BJ (cell line): ENCODE measurements at regions not wholly inside any gene's neighbourhood (a gene's known extent, or its start where the extent isn't known, plus 50 kb on each side); places are given as distances from the start of the nearest gene placed in this dataset.

Experiments
- CTCF ChIA-PET: fragments of 350-600 bp; formaldehyde crosslinking; extraction: SDS; loops from one replicate; lab custom pipeline; 2021; ENCODE audit warnings: antibody characterized with exemption, inconsistent platforms; lab: Yijun Ruan, JAX
- POLR2A ChIA-PET: fragments of 300-600 bp; sonication (Branson Sonifier 250); formaldehyde crosslinking; extraction: SDS; loops from one replicate; lab custom pipeline; 2021; ENCODE audit warnings: antibody characterized with exemption; lab: Charles Lee
- DNase-seq: peaks from one replicate; pipeline ENCODE4 v3.0.0-alpha.2; 2011; ENCODE audit warnings: low read depth
- H3K27me3 ChIP-seq: 2 replicates; pipeline ENCODE4 v1.6.0; 2011; ENCODE audit warnings: low read length; ENCODE audit not compliant: control insufficient read depth, insufficient read depth
- H3K36me3 ChIP-seq: 2 replicates; pipeline ENCODE4 v1.5.1; 2011; ENCODE audit warnings: low read length; ENCODE audit not compliant: control insufficient read depth, insufficient read depth
- H3K4me3 ChIP-seq: 2 replicates; pipeline ENCODE4 v1.5.1; 2011; ENCODE audit warnings: low read depth, mild to moderate bottlenecking, control low read depth, low read length
- CTCF ChIP-seq: IDR thresholded peaks from 2 replicates; pipeline ENCODE4 v1.5.1; 2011; ENCODE audit warnings: low read depth, mild to moderate bottlenecking, control low read depth, inconsistent platforms, low read length, moderate library complexity; ENCODE audit not compliant: insufficient read depth

DNA sequence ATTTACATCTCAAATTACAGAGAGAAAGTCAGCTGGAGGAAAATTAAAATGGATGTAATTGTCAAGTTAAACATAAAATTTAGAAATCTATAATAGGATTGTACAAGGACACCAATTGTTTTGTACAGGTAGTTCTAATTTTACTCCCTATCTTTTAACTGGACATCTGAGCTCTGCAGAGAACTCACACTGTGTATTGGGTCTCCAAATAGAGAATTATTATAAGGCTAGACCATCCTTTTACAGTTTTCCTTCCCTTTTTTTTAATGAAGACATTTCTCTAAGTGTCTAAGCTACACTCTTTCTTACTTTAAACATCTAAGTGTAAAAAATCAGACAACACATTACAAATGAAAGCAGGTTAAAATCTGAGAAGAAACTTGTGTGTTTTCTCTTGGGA lies 78.4 kb upstream of the GC start:
- no peaks in the 10 kb centered on the region for H3K36me3 ChIP-seq
- H3K27me3 ChIP-seq = no peaks in the 10 kb centered on the region
- H3K4me3 ChIP-seq = no peak overlapping the region
- ChIA-PET CTCF (no interaction called here), POLR2A (no interaction called here)
- no peak for DNase-seq
- TF ChIP-seq CTCF = no peak

DNA sequence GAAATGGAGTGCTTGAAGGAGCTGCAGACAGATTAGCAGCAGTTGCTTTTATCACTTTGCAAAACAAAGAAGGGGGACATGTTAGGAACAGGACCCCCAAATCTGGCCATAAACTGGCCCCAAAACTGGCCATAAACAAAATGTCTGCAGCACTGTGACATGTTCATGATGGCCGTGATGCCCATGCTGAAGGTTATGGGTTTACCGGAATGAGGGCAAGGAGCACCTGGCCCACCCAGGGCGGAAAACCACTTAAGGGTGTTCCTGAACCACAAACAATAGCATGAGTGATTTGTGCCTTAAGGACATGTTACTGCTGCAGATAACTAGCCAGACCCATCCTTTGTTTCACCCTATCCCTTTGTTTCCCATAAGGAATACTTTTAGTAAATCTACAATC lies 79.6 kb upstream of the GC start:
- ChIA-PET POLR2A (no interaction called here), CTCF (no interaction called here)
- Histone ChIP-seq H3K4me3 (no peak overlapping the region), H3K36me3 (no peaks in the 10 kb centered on the region), H3K27me3 (no peaks in the 10 kb centered on the region)
- DNase-seq = no peak
- TF ChIP-seq CTCF = no peak

- H3K4me3 ChIP-seq = no peak overlapping the region
- CTCF ChIA-PET = no interaction called here
- no peaks in the 10 kb centered on the region for H3K36me3 ChIP-seq
- H3K27me3 ChIP-seq = no peaks in the 10 kb centered on the region
- TF ChIP-seq CTCF = no peak
- POLR2A ChIA-PET = no interaction called here
- DNase-seq = no peak
Observed at GRCh38 chr4:71864380-71864779, 80.5 kb upstream of the GC start.

DNA sequence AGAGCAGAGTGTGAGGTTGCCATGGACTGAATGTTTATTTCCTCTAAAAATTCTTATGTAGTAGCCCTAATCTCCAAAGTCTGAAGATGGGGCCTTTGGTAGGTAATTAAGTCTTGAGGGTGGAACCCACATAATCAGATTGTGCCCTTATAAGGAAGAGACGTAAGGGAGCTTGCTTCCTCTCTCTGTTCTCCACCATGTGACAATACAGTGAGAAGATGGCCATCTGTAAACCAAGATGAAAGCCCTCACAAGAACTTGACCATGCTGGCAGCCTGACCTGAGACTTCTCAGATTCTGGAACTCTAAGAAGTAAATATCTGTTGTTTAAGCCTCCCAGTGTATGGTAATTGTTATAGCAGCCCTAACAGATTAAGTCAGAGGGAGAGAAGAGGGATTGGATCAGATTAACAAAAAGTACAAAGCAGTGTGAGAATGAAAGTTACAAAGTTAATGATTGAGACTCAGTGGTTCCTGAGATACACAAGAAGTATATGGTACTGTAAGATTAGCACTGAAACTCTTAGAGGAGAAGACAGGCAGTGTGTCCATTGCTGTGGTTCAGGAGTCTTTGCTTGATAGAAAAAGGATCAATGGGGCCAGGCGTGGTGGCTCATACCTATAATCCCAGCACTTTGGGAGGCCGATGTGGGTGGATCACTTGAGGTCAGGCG lies 82.5 kb upstream of the GC start:
- CTCF ChIA-PET = no interaction called here
- no peak overlapping the region for H3K4me3 ChIP-seq
- no peak for TF ChIP-seq CTCF
- no peaks in the 10 kb centered on the region for H3K36me3 ChIP-seq
- POLR2A ChIA-PET = no interaction called here
- DNase-seq = no peak
- no peaks in the 10 kb centered on the region for H3K27me3 ChIP-seq

- POLR2A ChIA-PET = no interaction called here
- DNase-seq = no peak
- no peaks in the 10 kb centered on the region for H3K36me3 ChIP-seq
Observed at GRCh38 chr4:71867598-71867997, 83.7 kb upstream of the GC start.

More at GRCh38 chr4:71867598-71867997, 83.7 kb upstream of the GC start:
- CTCF ChIA-PET = interaction anchor here (1.0 kb wide), 1 partner anchor 11 kb away, joined by 3 read pairs; no protein-coding TSS in a partner anchor
- Histone ChIP-seq H3K4me3 (no peak overlapping the region), H3K27me3 (no peaks in the 10 kb centered on the region)
- no peak for TF ChIP-seq CTCF
